ENCODE measurements at regions not wholly inside any gene's neighbourhood (a gene's known extent, or its start where the extent isn't known, plus 50 kb on each side); places are given as distances from the start of the nearest gene placed in this dataset.

- H3K9me3 ChIP-seq (ENCODE audit: control insufficient read depth, insufficient read depth, low read length): no peaks in the 10 kb centered on the region
- no peaks in the 10 kb centered on the region for H3F3A ChIP-seq (ENCODE audit: control insufficient read depth, insufficient read depth)
- H3K36me3 ChIP-seq (ENCODE audit: control insufficient read depth, low read length): no peaks in the 10 kb centered on the region
- H3K9me2 ChIP-seq (replicated peaks; ENCODE audit: control insufficient read depth, low read length): no peaks in the 10 kb centered on the region
- H3K27ac ChIP-seq (ENCODE audit: low read depth, low read length): no peak overlapping the region
- no peaks in the 10 kb centered on the region for H3K79me2 ChIP-seq (ENCODE audit: control insufficient read depth, low read length)
- H3K4me3 ChIP-seq (ENCODE audit: low read length): no peak overlapping the region
- H3K4me2 ChIP-seq (ENCODE audit: low read length): no peak overlapping the region
- no peaks in the 10 kb centered on the region for H3K4me1 ChIP-seq (ENCODE audit: control insufficient read depth, low read length)
- H3K27me3 ChIP-seq (ENCODE audit: control insufficient read depth, low read length): no peaks in the 10 kb centered on the region
- TF ChIP-seq CTCF (IDR thresholded peaks at IDR 0.05; ENCODE audit: low read depth, low read length, poor library complexity, severe bottlenecking): no peak
- no peak for TF ChIP-seq EZH2phosphoT487 (IDR thresholded peaks at IDR 0.05; ENCODE audit: borderline replicate concordance, low read length)
- H4K20me1 ChIP-seq (ENCODE audit: control insufficient read depth, insufficient read depth, low read depth, low read length): no peaks in the 10 kb centered on the region
Observed at GRCh38 chr18:10074728-10075127, 160.9 kb downstream of the VAPA start.

GRCh38 chr18:10076502-10077030 is 162.8 kb downstream of the VAPA start:
- no peak overlapping the region for H3K4me2 ChIP-seq (ENCODE audit: low read length)
- no peaks in the 10 kb centered on the region for H3K4me1 ChIP-seq (ENCODE audit: control insufficient read depth, low read length)
- H3F3A ChIP-seq (ENCODE audit: control insufficient read depth, insufficient read depth): no peaks in the 10 kb centered on the region
- TF ChIP-seq EZH2phosphoT487 (IDR thresholded peaks at IDR 0.05; ENCODE audit: borderline replicate concordance, low read length) (no peak), CTCF (IDR thresholded peaks at IDR 0.05; ENCODE audit: low read depth, low read length, poor library complexity, severe bottlenecking) (no peak)
- no peaks in the 10 kb centered on the region for H3K9me2 ChIP-seq (replicated peaks; ENCODE audit: control insufficient read depth, low read length)
- no peak overlapping the region for H3K27ac ChIP-seq (ENCODE audit: low read depth, low read length)
- H3K27me3 ChIP-seq (ENCODE audit: control insufficient read depth, low read length): no peaks in the 10 kb centered on the region
- H3K4me3 ChIP-seq (ENCODE audit: low read length): no peak overlapping the region
- no peaks in the 10 kb centered on the region for H4K20me1 ChIP-seq (ENCODE audit: control insufficient read depth, insufficient read depth, low read depth, low read length)
- no peaks in the 10 kb centered on the region for H3K79me2 ChIP-seq (ENCODE audit: control insufficient read depth, low read length)
- H3K36me3 ChIP-seq (ENCODE audit: control insufficient read depth, low read length): no peaks in the 10 kb centered on the region
- no peaks in the 10 kb centered on the region; the same call in 1 of the 2 replicates for H3K9me3 ChIP-seq (ENCODE audit: control insufficient read depth, insufficient read depth, low read length)

- no peaks in the 10 kb centered on the region for H3K4me1 ChIP-seq (ENCODE audit: control insufficient read depth, low read length)
- no peak overlapping the region for H3K4me2 ChIP-seq (ENCODE audit: low read length)
- H3K4me3 ChIP-seq (ENCODE audit: low read length): no peak overlapping the region
- no peaks in the 10 kb centered on the region for H3K79me2 ChIP-seq (ENCODE audit: control insufficient read depth, low read length)
- H3K9me2 ChIP-seq (replicated peaks; ENCODE audit: control insufficient read depth, low read length): no peaks in the 10 kb centered on the region
- no peak for TF ChIP-seq CTCF (IDR thresholded peaks at IDR 0.05; ENCODE audit: low read depth, low read length, poor library complexity, severe bottlenecking)
- no peaks in the 10 kb centered on the region for H3K27me3 ChIP-seq (ENCODE audit: control insufficient read depth, low read length)
- H3K36me3 ChIP-seq (ENCODE audit: control insufficient read depth, low read length): no peaks in the 10 kb centered on the region
- H3F3A ChIP-seq (ENCODE audit: control insufficient read depth, insufficient read depth): no peaks in the 10 kb centered on the region
- H3K27ac ChIP-seq (ENCODE audit: low read depth, low read length): no peak overlapping the region
- peaks cover 5% of the 10 kb centered on the region; the same call in 1 of the 2 replicates for H3K9me3 ChIP-seq (ENCODE audit: control insufficient read depth, insufficient read depth, low read length)
- no peaks in the 10 kb centered on the region for H4K20me1 ChIP-seq (ENCODE audit: control insufficient read depth, insufficient read depth, low read depth, low read length)
Observed at GRCh38 chr18:10077986-10078385, 164.2 kb downstream of the VAPA start.
